K562 (cell line): ENCODE measurements at regions not wholly inside any gene's neighbourhood (a gene's known extent, or its start where the extent isn't known, plus 50 kb on each side); places are given as distances from the start of the nearest gene placed in this dataset.

Source experiments
- ATF7 ChIP-seq: fragments of 450-650 bp; IDR thresholded peaks from 2 replicates; pipeline ENCODE4 v1.7.1; 2014; ENCODE audit warnings: mild to moderate bottlenecking, moderate library complexity
- BMI1 ChIP-seq: fragments of 150-350 bp; IDR thresholded peaks from 2 replicates; pipeline ENCODE4 v1.6.1; 2014; ENCODE audit warnings: low read length
- CREB1 ChIP-seq, 2 experiments: sonication (generic) in 1 of 2; formaldehyde crosslinking in 1 of 2; IDR thresholded peaks; 2 replicates each; pipeline versions ENCODE4 v1.6.1 to v1.8.0; 2012 to 2022; ENCODE audit warnings: inconsistent platforms in 1 of 2, mild to moderate bottlenecking in 1 of 2, missing genetic modification reagents in 1 of 2, moderate library complexity in 1 of 2
- DPF2 ChIP-seq: fragments of 450-650 bp; IDR thresholded peaks from 2 replicates; pipeline ENCODE4 v1.6.1; 2016
- ESRRA ChIP-seq: fragments of 450-650 bp; IDR thresholded peaks from 2 replicates; pipeline ENCODE4 v1.6.1; 2014; ENCODE audit warnings: low read depth, mild to moderate bottlenecking, moderate library complexity, borderline replicate concordance
- EZH2 ChIP-seq: IDR thresholded peaks from 2 replicates; pipeline ENCODE4 v1.6.1; 2012; ENCODE audit warnings: low read depth, mild to moderate bottlenecking, inconsistent platforms, low read length, borderline replicate concordance
- MAZ ChIP-seq, 2 experiments: fragments of 450-650 bp in 1 of 2; sonication (generic) in 1 of 2; formaldehyde crosslinking; IDR thresholded peaks in 1 of 2; conservative IDR thresholded peaks in 1 of 2; 2 replicates each; pipeline versions ENCODE4 v1.4.0 to v1.5.0; 2020; ENCODE audit warnings: mild to moderate bottlenecking in 1 of 2, missing genetic modification reagents in 1 of 2
- NEUROD1 ChIP-seq: fragments of 150-350 bp; IDR thresholded peaks from 2 replicates; pipeline ENCODE4 v1.6.1; 2014; ENCODE audit warnings: borderline replicate concordance, low read length, low read depth; ENCODE audit not compliant: partially characterized antibody
- PHB ChIP-seq: fragments of 250-450 bp; sonication (Bioruptor Pico); IDR thresholded peaks from 2 replicates; pipeline ENCODE4 v1.5.0; 2021
- PML ChIP-seq: IDR thresholded peaks from 2 replicates; pipeline ENCODE4 v1.6.1; 2012; ENCODE audit warnings: low read length, inconsistent platforms
- RB1 ChIP-seq: fragments of 450-650 bp; IDR thresholded peaks from 2 replicates; pipeline ENCODE4 v1.6.1; 2017; ENCODE audit warnings: low read depth, mild to moderate bottlenecking
- XRCC5 ChIP-seq: fragments of 200-400 bp; formaldehyde crosslinking; IDR thresholded peaks from 2 replicates; pipeline ENCODE4 v1.6.1; 2017; ENCODE audit warnings: low read depth, mild to moderate bottlenecking, low read length
- ZC3H4 ChIP-seq: sonication (generic); formaldehyde crosslinking; IDR thresholded peaks from 2 replicates; pipeline ENCODE4 v1.9.0; 2021; ENCODE audit warnings: missing genetic modification reagents, borderline replicate concordance
- ZNF121 ChIP-seq: sonication (generic); formaldehyde crosslinking; conservative IDR thresholded peaks from 2 replicates; pipeline ENCODE4 v1.8.0; 2022; ENCODE audit warnings: missing genetic modification reagents
- ZNF780A ChIP-seq: fragments of 250-450 bp; sonication (Bioruptor Pico); IDR thresholded peaks from 2 replicates; pipeline ENCODE4 v1.5.0; 2021; ENCODE audit warnings: mild to moderate bottlenecking
- TF ChIP-seq, protein P1 (sequence below), 2 experiments: IDR thresholded peaks; 2 replicates each; pipeline ENCODE4 v1.6.1; 2011; ENCODE audit warnings: borderline replicate concordance in 1 of 2, control low read depth in 1 of 2, low read depth in 1 of 2, low read length in 1 of 2, mild to moderate bottlenecking in 1 of 2, mixed read lengths in 1 of 2, moderate library complexity in 1 of 2; ENCODE audit not compliant: insufficient read depth in 1 of 2, insufficient read length in 1 of 2, poor library complexity in 1 of 2, severe bottlenecking in 1 of 2; ENCODE audit errors: extremely low read depth in 1 of 2
- TF ChIP-seq, protein P2 (sequence below), 3 experiments: IDR thresholded peaks in 2 of 3; conservative IDR thresholded peaks in 1 of 3; 2 replicates each; pipeline ENCODE4 v1.5.1; 2011 to 2012; ENCODE audit warnings: low read length in 3 of 3, mild to moderate bottlenecking in 3 of 3, control low read depth in 2 of 3, improper control_type of control experiment in 1 of 3, inconsistent platforms in 1 of 3, low read depth in 1 of 3, mixed read lengths in 1 of 3, moderate library complexity in 1 of 3; ENCODE audit not compliant: insufficient read depth in 2 of 3

DNA sequence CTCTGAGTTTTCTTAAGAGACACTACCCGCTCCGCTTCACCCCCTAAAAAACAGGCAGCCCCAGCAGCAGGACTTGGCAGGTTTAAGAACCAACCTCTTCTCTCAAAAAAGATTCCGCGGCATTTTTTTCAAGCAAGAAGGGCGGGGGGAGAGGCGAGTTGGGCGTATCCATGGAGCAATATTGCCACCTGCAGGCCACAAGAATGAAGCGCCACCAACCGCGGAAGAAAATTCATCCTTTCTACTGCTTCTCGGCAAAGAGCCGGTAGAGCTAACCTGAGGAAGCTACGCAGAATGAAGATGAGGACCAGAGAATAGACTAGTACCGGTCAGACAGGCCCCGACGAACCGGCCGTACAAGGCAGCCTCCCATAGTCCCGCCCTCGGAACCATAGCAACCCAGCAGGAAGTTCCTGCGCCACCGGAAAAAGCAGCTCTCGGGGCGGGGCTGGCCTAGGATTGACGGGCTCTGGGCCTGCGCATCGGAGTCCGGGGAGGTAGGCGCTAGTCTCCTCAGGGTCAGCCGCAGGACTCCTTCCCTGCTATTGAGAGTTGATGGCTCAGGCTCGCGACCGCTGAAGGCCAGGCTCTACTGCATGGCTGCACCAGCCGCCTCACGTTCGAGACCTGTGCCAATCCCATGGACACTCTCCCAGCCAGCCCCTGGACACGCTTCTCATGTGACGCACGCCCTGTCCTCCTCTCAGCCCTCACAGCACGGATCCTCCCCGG is 76.9 kb downstream of the MAGED4 start (continued):
- TF ChIP-seq ATF7 (peak; percentile 39; the same call in 1 of the 2 replicates), ZNF121 (CRISPR knock-in tag) (no peak), DPF2 (no peak), MAZ (CRISPR knock-in tag; conservative IDR thresholded peaks at IDR 0.05 in 1 of 2, IDR thresholded peaks at IDR 0.05 in 1 of 2) (peak in 1 of 2 experiments; percentile 87; a peak in 3 of 4 replicates), ZC3H4 (no peak), RB1 (0 out of 2 replicates have a peak, but pooled peaks have one; percentile 25), BMI1 (0 out of 2 replicates have a peak, but pooled peaks have one; percentile 36), EZH2 (no peak), PHB (no peak), XRCC5 (0 out of 2 replicates have a peak, but pooled peaks have one; percentile 25), ZNF780A (no peak), PML (no peak), NEUROD1 (peak; percentile 56), CREB1 (IDR thresholded peaks at IDR 0.05) (no peak), CREB1 (CRISPR knock-in tag; IDR thresholded peaks at IDR 0.05) (no peak), ESRRA (0 out of 2 replicates have a peak, but pooled peaks have one; percentile 13)
- TF ChIP-seq, protein P1, sequence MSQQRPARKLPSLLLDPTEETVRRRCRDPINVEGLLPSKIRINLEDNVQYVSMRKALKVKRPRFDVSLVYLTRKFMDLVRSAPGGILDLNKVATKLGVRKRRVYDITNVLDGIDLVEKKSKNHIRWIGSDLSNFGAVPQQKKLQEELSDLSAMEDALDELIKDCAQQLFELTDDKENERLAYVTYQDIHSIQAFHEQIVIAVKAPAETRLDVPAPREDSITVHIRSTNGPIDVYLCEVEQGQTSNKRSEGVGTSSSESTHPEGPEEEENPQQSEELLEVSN (IDR thresholded peaks at IDR 0.05; ENCODE audit: borderline replicate concordance in 1 of 2, extremely low read depth in 1 of 2, insufficient read depth in 1 of 2, insufficient read length in 1 of 2, low read depth in 1 of 2, low read length in 1 of 2, poor library complexity in 1 of 2, severe bottlenecking in 1 of 2), result no peak
- TF ChIP-seq, protein P2, sequence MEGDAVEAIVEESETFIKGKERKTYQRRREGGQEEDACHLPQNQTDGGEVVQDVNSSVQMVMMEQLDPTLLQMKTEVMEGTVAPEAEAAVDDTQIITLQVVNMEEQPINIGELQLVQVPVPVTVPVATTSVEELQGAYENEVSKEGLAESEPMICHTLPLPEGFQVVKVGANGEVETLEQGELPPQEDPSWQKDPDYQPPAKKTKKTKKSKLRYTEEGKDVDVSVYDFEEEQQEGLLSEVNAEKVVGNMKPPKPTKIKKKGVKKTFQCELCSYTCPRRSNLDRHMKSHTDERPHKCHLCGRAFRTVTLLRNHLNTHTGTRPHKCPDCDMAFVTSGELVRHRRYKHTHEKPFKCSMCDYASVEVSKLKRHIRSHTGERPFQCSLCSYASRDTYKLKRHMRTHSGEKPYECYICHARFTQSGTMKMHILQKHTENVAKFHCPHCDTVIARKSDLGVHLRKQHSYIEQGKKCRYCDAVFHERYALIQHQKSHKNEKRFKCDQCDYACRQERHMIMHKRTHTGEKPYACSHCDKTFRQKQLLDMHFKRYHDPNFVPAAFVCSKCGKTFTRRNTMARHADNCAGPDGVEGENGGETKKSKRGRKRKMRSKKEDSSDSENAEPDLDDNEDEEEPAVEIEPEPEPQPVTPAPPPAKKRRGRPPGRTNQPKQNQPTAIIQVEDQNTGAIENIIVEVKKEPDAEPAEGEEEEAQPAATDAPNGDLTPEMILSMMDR (IDR thresholded peaks at IDR 0.05 in 2 of 3, conservative IDR thresholded peaks at IDR 0.05 in 1 of 3; ENCODE audit: insufficient read depth in 2 of 3, low read depth in 1 of 3, low read length in 3 of 3), result peak; percentile 61 to 84 (median 80)
